ENCODE measurements at regions not wholly inside any gene's neighbourhood (a gene's known extent, or its start where the extent isn't known, plus 50 kb on each side); places are given as distances from the start of the nearest gene placed in this dataset.
"Not testable (repeated sequence)": the region's sequence is repeated elsewhere in the genome, so short reads cannot be mapped to it uniquely, and the experiment has no call there.

- Mint-ChIP-seq H3K36me3 (ENCODE audit: low read depth) (no peaks in the 10 kb centered on the region), H3K27me3 (ENCODE audit: low read depth) (peaks cover 1% of the 10 kb centered on the region), H3K9me3 (peaks cover 2% of the 10 kb centered on the region), H3K27ac (no peak overlapping the region), H3K4me3 (no peak overlapping the region), H3K4me1 (ENCODE audit: low read depth) (no peaks in the 10 kb centered on the region)
- no peak for DNase-seq (ENCODE audit: low spot score)
Measured at GRCh38 chr17:14604591-14605266, 303.8 kb downstream of the HS3ST3B1 start.

GRCh38 chr17:14596224-14596623, 295.3 kb downstream of the HS3ST3B1 start:
- Mint-ChIP-seq H3K27ac (no peak overlapping the region), H3K27me3 (ENCODE audit: low read depth) (peaks cover 3% of the 10 kb centered on the region), H3K36me3 (ENCODE audit: low read depth) (no peaks in the 10 kb centered on the region), H3K4me1 (ENCODE audit: low read depth) (no peaks in the 10 kb centered on the region), H3K4me3 (no peak overlapping the region), H3K9me3 (no peaks in the 10 kb centered on the region)
- no peak for DNase-seq (ENCODE audit: low spot score)

GRCh38 chr17:14595656-14596055, 294.8 kb downstream of the HS3ST3B1 start:
- Mint-ChIP-seq H3K27me3 (ENCODE audit: low read depth) (peaks cover 3% of the 10 kb centered on the region), H3K9me3 (no peaks in the 10 kb centered on the region), H3K4me1 (ENCODE audit: low read depth) (no peaks in the 10 kb centered on the region), H3K4me3 (no peak overlapping the region), H3K27ac (no peak overlapping the region), H3K36me3 (ENCODE audit: low read depth) (no peaks in the 10 kb centered on the region)
- DNase-seq (ENCODE audit: low spot score): no peak

GRCh38 chr17:14594690-14595089, 293.8 kb downstream of the HS3ST3B1 start:
- Mint-ChIP-seq H3K36me3 (ENCODE audit: low read depth) (no peaks in the 10 kb centered on the region), H3K4me1 (ENCODE audit: low read depth) (no peaks in the 10 kb centered on the region), H3K9me3 (no peaks in the 10 kb centered on the region), H3K27me3 (ENCODE audit: low read depth) (peaks cover 2% of the 10 kb centered on the region), H3K4me3 (no peak overlapping the region), H3K27ac (no peak overlapping the region)
- no peak for DNase-seq (ENCODE audit: low spot score)

GRCh38 chr17:14593956-14594355, 293.1 kb downstream of the HS3ST3B1 start:
- H3K36me3 Mint-ChIP-seq (ENCODE audit: low read depth): no peaks in the 10 kb centered on the region
- no peaks in the 10 kb centered on the region for H3K9me3 Mint-ChIP-seq
- no peaks in the 10 kb centered on the region for H3K27me3 Mint-ChIP-seq (ENCODE audit: low read depth)
- no peak overlapping the region for H3K4me3 Mint-ChIP-seq
- DNase-seq (ENCODE audit: low spot score): no peak
- no peak overlapping the region for H3K27ac Mint-ChIP-seq
- H3K4me1 Mint-ChIP-seq (ENCODE audit: low read depth): no peaks in the 10 kb centered on the region

- Mint-ChIP-seq H3K4me3 (no peak overlapping the region), H3K27me3 (ENCODE audit: low read depth) (no peaks in the 10 kb centered on the region), H3K27ac (no peak overlapping the region), H3K9me3 (no peaks in the 10 kb centered on the region), H3K36me3 (ENCODE audit: low read depth) (no peaks in the 10 kb centered on the region), H3K4me1 (ENCODE audit: low read depth) (no peaks in the 10 kb centered on the region)
- DNase-seq (ENCODE audit: low spot score): no peak
Measured at GRCh38 chr17:14590459-14591250, 289.8 kb downstream of the HS3ST3B1 start.

- no peak overlapping the region for H3K27ac Mint-ChIP-seq
- H3K4me1 Mint-ChIP-seq (ENCODE audit: low read depth): no peaks in the 10 kb centered on the region
- H3K9me3 Mint-ChIP-seq: no peaks in the 10 kb centered on the region
- H3K36me3 Mint-ChIP-seq (ENCODE audit: low read depth): no peaks in the 10 kb centered on the region
- DNase-seq (ENCODE audit: low spot score): no peak
- H3K4me3 Mint-ChIP-seq: no peak overlapping the region
- no peaks in the 10 kb centered on the region for H3K27me3 Mint-ChIP-seq (ENCODE audit: low read depth)
Measured at GRCh38 chr17:14585099-14585498, 284.2 kb downstream of the HS3ST3B1 start.

GRCh38 chr17:14582996-14583395, 282.1 kb downstream of the HS3ST3B1 start:
- H3K4me1 Mint-ChIP-seq (ENCODE audit: low read depth): no peaks in the 10 kb centered on the region
- no peak overlapping the region for H3K27ac Mint-ChIP-seq
- H3K9me3 Mint-ChIP-seq: no peaks in the 10 kb centered on the region
- H3K4me3 Mint-ChIP-seq: no peak overlapping the region
- no peaks in the 10 kb centered on the region for H3K36me3 Mint-ChIP-seq (ENCODE audit: low read depth)
- H3K27me3 Mint-ChIP-seq (ENCODE audit: low read depth): no peaks in the 10 kb centered on the region
- no peak for DNase-seq (ENCODE audit: low spot score)

- no peak overlapping the region for H3K27ac Mint-ChIP-seq
- no peaks in the 10 kb centered on the region for H3K9me3 Mint-ChIP-seq
- H3K27me3 Mint-ChIP-seq (ENCODE audit: low read depth): no peaks in the 10 kb centered on the region
- H3K4me1 Mint-ChIP-seq (ENCODE audit: low read depth): no peaks in the 10 kb centered on the region
- H3K36me3 Mint-ChIP-seq (ENCODE audit: low read depth): no peaks in the 10 kb centered on the region
- no peak overlapping the region for H3K4me3 Mint-ChIP-seq
- no peak for DNase-seq (ENCODE audit: low spot score)
Measured at GRCh38 chr17:14581186-14581830, 280.4 kb downstream of the HS3ST3B1 start.

GRCh38 chr17:14580499-14580898, 279.6 kb downstream of the HS3ST3B1 start:
- H3K4me3 Mint-ChIP-seq: no peak overlapping the region
- H3K4me1 Mint-ChIP-seq (ENCODE audit: low read depth): no peaks in the 10 kb centered on the region
- H3K36me3 Mint-ChIP-seq (ENCODE audit: low read depth): no peaks in the 10 kb centered on the region
- no peaks in the 10 kb centered on the region for H3K27me3 Mint-ChIP-seq (ENCODE audit: low read depth)
- DNase-seq (ENCODE audit: low spot score): no peak
- H3K27ac Mint-ChIP-seq: no peak overlapping the region
- H3K9me3 Mint-ChIP-seq: no peaks in the 10 kb centered on the region

- H3K4me1 Mint-ChIP-seq (ENCODE audit: low read depth): no peaks in the 10 kb centered on the region
- no peak for DNase-seq (ENCODE audit: low spot score)
- H3K36me3 Mint-ChIP-seq (ENCODE audit: low read depth): no peaks in the 10 kb centered on the region
- H3K27me3 Mint-ChIP-seq (ENCODE audit: low read depth): no peaks in the 10 kb centered on the region
- no peak overlapping the region for H3K4me3 Mint-ChIP-seq
- H3K27ac Mint-ChIP-seq: no peak overlapping the region
- H3K9me3 Mint-ChIP-seq: no peaks in the 10 kb centered on the region
Measured at GRCh38 chr17:14579716-14580115, 278.8 kb downstream of the HS3ST3B1 start.

- Mint-ChIP-seq H3K4me3 (no peak overlapping the region), H3K4me1 (ENCODE audit: low read depth) (no peaks in the 10 kb centered on the region), H3K9me3 (no peaks in the 10 kb centered on the region), H3K36me3 (ENCODE audit: low read depth) (no peaks in the 10 kb centered on the region), H3K27me3 (ENCODE audit: low read depth) (no peaks in the 10 kb centered on the region), H3K27ac (no peak overlapping the region)
- no peak for DNase-seq (ENCODE audit: low spot score)
Measured at GRCh38 chr17:14575471-14575953, 274.6 kb downstream of the HS3ST3B1 start.

GRCh38 chr17:14560325-14560724, 259.4 kb downstream of the HS3ST3B1 start:
- not testable (repeated sequence) for H3K4me1 Mint-ChIP-seq (ENCODE audit: low read depth); H3K4me3 Mint-ChIP-seq; H3K9me3 Mint-ChIP-seq; H3K27me3 Mint-ChIP-seq (ENCODE audit: low read depth); DNase-seq (ENCODE audit: low spot score); H3K27ac Mint-ChIP-seq; H3K36me3 Mint-ChIP-seq (ENCODE audit: low read depth)

Measured in T-helper 2 cell treated with Interferon-gamma antibody and Interleukin-4, amounts not matched to agents 5 μg/mL and 100 μg/mL, for 36 hours (primary cell).